ENCODE measurements at regions not wholly inside any gene's neighbourhood (a gene's known extent, or its start where the extent isn't known, plus 50 kb on each side); places are given as distances from the start of the nearest gene placed in this dataset.
"Not testable (repeated sequence)": the region's sequence is repeated elsewhere in the genome, so short reads cannot be mapped to it uniquely, and the experiment has no call there.

GRCh38 chr4:72715299-72715698, 146.3 kb upstream of the ADAMTS3 start:
- intact Hi-C loops (cut with DNase I), result no loop called here
- H3K9me3 ChIP-seq, result no peaks in the 10 kb centered on the region
- no peak overlapping the region for H3K4me3 ChIP-seq
- no peaks in the 10 kb centered on the region for H3K4me1 ChIP-seq
- no peak overlapping the region for H3K27ac ChIP-seq
- no peaks in the 10 kb centered on the region for H3K36me3 ChIP-seq
- no peak for TF ChIP-seq CTCF (IDR thresholded peaks at IDR 0.05)
- TF ChIP-seq POLR2AphosphoS5 (IDR thresholded peaks at IDR 0.05; ENCODE audit: insufficient read depth in 1 of 2, low read depth in 1 of 2), result no peak
- no peak for TF ChIP-seq POLR2A (IDR thresholded peaks at IDR 0.05)
- H3K27me3 ChIP-seq, result no peaks in the 10 kb centered on the region
- no peak for DNase-seq (ENCODE audit: extremely low spot score in 2 of 2)

- Histone ChIP-seq H3K27ac (no peak overlapping the region), H3K4me1 (no peaks in the 10 kb centered on the region), H3K4me3 (no peak overlapping the region), H3K36me3 (no peaks in the 10 kb centered on the region), H3K9me3 (no peaks in the 10 kb centered on the region), H3K27me3 (no peaks in the 10 kb centered on the region)
- TF ChIP-seq CTCF (IDR thresholded peaks at IDR 0.05) (no peak), POLR2A (IDR thresholded peaks at IDR 0.05) (no peak), POLR2AphosphoS5 (IDR thresholded peaks at IDR 0.05; ENCODE audit: insufficient read depth in 1 of 2, low read depth in 1 of 2) (no peak)
- intact Hi-C loops (cut with DNase I), result no loop called here
- no peak for DNase-seq (ENCODE audit: extremely low spot score in 2 of 2)
These were observed 145.7 kb upstream of the ADAMTS3 start for GRCh38 chr4:72714482-72715279.

- Histone ChIP-seq H3K27ac (no peak overlapping the region), H3K4me3 (no peak overlapping the region), H3K9me3 (no peaks in the 10 kb centered on the region), H3K36me3 (no peaks in the 10 kb centered on the region), H3K4me1 (no peaks in the 10 kb centered on the region), H3K27me3 (no peaks in the 10 kb centered on the region)
- intact Hi-C loops (cut with DNase I), result no loop called here
- no peak for DNase-seq (ENCODE audit: extremely low spot score in 2 of 2)
- TF ChIP-seq POLR2A (IDR thresholded peaks at IDR 0.05) (no peak), POLR2AphosphoS5 (IDR thresholded peaks at IDR 0.05; ENCODE audit: insufficient read depth in 1 of 2, low read depth in 1 of 2) (no peak), CTCF (IDR thresholded peaks at IDR 0.05) (no peak)
These were observed 144.0 kb upstream of the ADAMTS3 start for GRCh38 chr4:72712997-72713396.

GRCh38 chr4:72709475-72709874, 140.5 kb upstream of the ADAMTS3 start:
- Histone ChIP-seq H3K4me3 (no peak overlapping the region), H3K9me3 (no peaks in the 10 kb centered on the region), H3K4me1 (no peaks in the 10 kb centered on the region), H3K36me3 (no peaks in the 10 kb centered on the region), H3K27me3 (no peaks in the 10 kb centered on the region), H3K27ac (no peak overlapping the region)
- no peak for TF ChIP-seq POLR2A (IDR thresholded peaks at IDR 0.05)
- TF ChIP-seq POLR2AphosphoS5 (IDR thresholded peaks at IDR 0.05; ENCODE audit: insufficient read depth in 1 of 2, low read depth in 1 of 2), result no peak
- no peak for TF ChIP-seq CTCF (IDR thresholded peaks at IDR 0.05)
- no peak for DNase-seq (ENCODE audit: extremely low spot score in 2 of 2)
- intact Hi-C loops (cut with DNase I), result loop anchor here (10.0 kb wide), 1 partner anchor 315 kb away; no protein-coding TSS in a partner anchor

GRCh38 chr4:72706684-72707083, 137.7 kb upstream of the ADAMTS3 start:
- DNase-seq (ENCODE audit: extremely low spot score in 2 of 2), result no peak
- intact Hi-C loops (cut with DNase I), result loop anchor here (10.0 kb wide), 1 partner anchor 318 kb away; no protein-coding TSS in a partner anchor
- Histone ChIP-seq H3K27me3 (no peaks in the 10 kb centered on the region), H3K27ac (no peak overlapping the region), H3K36me3 (no peaks in the 10 kb centered on the region), H3K4me1 (no peaks in the 10 kb centered on the region), H3K4me3 (no peak overlapping the region), H3K9me3 (no peaks in the 10 kb centered on the region)
- no peak for TF ChIP-seq POLR2A (IDR thresholded peaks at IDR 0.05)
- TF ChIP-seq CTCF (IDR thresholded peaks at IDR 0.05), result no peak
- TF ChIP-seq POLR2AphosphoS5 (IDR thresholded peaks at IDR 0.05; ENCODE audit: insufficient read depth in 1 of 2, low read depth in 1 of 2), result no peak

- H3K4me3 ChIP-seq; DNase-seq (ENCODE audit: extremely low spot score in 2 of 2); H3K27me3 ChIP-seq; H3K4me1 ChIP-seq; H3K27ac ChIP-seq; H3K9me3 ChIP-seq; H3K36me3 ChIP-seq: not testable (repeated sequence)
- intact Hi-C loops (cut with DNase I), result loop anchor here (10.0 kb wide), 1 partner anchor 320 kb away; no protein-coding TSS in a partner anchor
These were observed 136.1 kb upstream of the ADAMTS3 start for GRCh38 chr4:72704925-72705640.
